ENCODE measurements at regions not wholly inside any gene's neighbourhood (a gene's known extent, or its start where the extent isn't known, plus 50 kb on each side); places are given as distances from the start of the nearest gene placed in this dataset.

GRCh38 chr3:177902876-177903275 lies 633.4 kb upstream of the KCNMB2 start:
- Histone ChIP-seq H3K27ac (ENCODE audit: low read length) (no peak overlapping the region), H3F3A (ENCODE audit: insufficient read depth, low read length, poor library complexity, severe bottlenecking) (no peaks in the 10 kb centered on the region), H3K9me3 (ENCODE audit: low read length) (no peaks in the 10 kb centered on the region), H4K20me1 (ENCODE audit: insufficient read depth) (no peaks in the 10 kb centered on the region), H3K4me2 (ENCODE audit: low read length) (no peak overlapping the region), H3K9me2 (ENCODE audit: insufficient read depth, low read length) (no peaks in the 10 kb centered on the region), H3K36me3 (ENCODE audit: insufficient read depth, low read length) (no peaks in the 10 kb centered on the region), H3K27me3 (ENCODE audit: insufficient read depth, low read depth, low read length) (no peaks in the 10 kb centered on the region), H3K9ac (ENCODE audit: low read length) (no peak overlapping the region), H3K4me3 (ENCODE audit: low read length) (no peak overlapping the region), H3K79me2 (replicated peaks; ENCODE audit: insufficient read depth, low read length) (no peaks in the 10 kb centered on the region), H2AFZ (ENCODE audit: low read depth, low read length) (peak overlapping the region; percentile 10)
- TF ChIP-seq MXI1 (conservative IDR thresholded peaks at IDR 0.05; ENCODE audit: poor library complexity, severe bottlenecking) (no peak), RAD21 (conservative IDR thresholded peaks at IDR 0.05) (no peak), SMC3 (conservative IDR thresholded peaks at IDR 0.05; ENCODE audit: poor library complexity) (no peak), EZH2 (IDR thresholded peaks at IDR 0.05; ENCODE audit: borderline replicate concordance, insufficient read depth, low read length, poor library complexity, severe bottlenecking) (no peak), REST (IDR thresholded peaks at IDR 0.05; ENCODE audit: borderline replicate concordance) (no peak), EP300 (conservative IDR thresholded peaks at IDR 0.05; ENCODE audit: poor library complexity, severe bottlenecking) (no peak)
- TF ChIP-seq, protein P1, sequence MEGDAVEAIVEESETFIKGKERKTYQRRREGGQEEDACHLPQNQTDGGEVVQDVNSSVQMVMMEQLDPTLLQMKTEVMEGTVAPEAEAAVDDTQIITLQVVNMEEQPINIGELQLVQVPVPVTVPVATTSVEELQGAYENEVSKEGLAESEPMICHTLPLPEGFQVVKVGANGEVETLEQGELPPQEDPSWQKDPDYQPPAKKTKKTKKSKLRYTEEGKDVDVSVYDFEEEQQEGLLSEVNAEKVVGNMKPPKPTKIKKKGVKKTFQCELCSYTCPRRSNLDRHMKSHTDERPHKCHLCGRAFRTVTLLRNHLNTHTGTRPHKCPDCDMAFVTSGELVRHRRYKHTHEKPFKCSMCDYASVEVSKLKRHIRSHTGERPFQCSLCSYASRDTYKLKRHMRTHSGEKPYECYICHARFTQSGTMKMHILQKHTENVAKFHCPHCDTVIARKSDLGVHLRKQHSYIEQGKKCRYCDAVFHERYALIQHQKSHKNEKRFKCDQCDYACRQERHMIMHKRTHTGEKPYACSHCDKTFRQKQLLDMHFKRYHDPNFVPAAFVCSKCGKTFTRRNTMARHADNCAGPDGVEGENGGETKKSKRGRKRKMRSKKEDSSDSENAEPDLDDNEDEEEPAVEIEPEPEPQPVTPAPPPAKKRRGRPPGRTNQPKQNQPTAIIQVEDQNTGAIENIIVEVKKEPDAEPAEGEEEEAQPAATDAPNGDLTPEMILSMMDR (IDR thresholded peaks at IDR 0.05; ENCODE audit: poor library complexity, severe bottlenecking): no peak

- H2AFZ ChIP-seq (ENCODE audit: low read depth, low read length): no peak overlapping the region
- H3F3A ChIP-seq (ENCODE audit: insufficient read depth, low read length, poor library complexity, severe bottlenecking): no peaks in the 10 kb centered on the region
- no peak overlapping the region for H3K4me2 ChIP-seq (ENCODE audit: low read length)
- H4K20me1 ChIP-seq (ENCODE audit: insufficient read depth): no peaks in the 10 kb centered on the region
- no peak overlapping the region for H3K27ac ChIP-seq (ENCODE audit: low read length)
- H3K27me3 ChIP-seq (ENCODE audit: insufficient read depth, low read depth, low read length): no peaks in the 10 kb centered on the region
- H3K9me2 ChIP-seq (ENCODE audit: insufficient read depth, low read length): no peaks in the 10 kb centered on the region
- H3K9me3 ChIP-seq (ENCODE audit: low read length): no peaks in the 10 kb centered on the region
- H3K79me2 ChIP-seq (replicated peaks; ENCODE audit: insufficient read depth, low read length): no peaks in the 10 kb centered on the region
- no peaks in the 10 kb centered on the region for H3K36me3 ChIP-seq (ENCODE audit: insufficient read depth, low read length)
- TF ChIP-seq MXI1 (conservative IDR thresholded peaks at IDR 0.05; ENCODE audit: poor library complexity, severe bottlenecking) (no peak), EP300 (conservative IDR thresholded peaks at IDR 0.05; ENCODE audit: poor library complexity, severe bottlenecking) (no peak), EZH2 (IDR thresholded peaks at IDR 0.05; ENCODE audit: borderline replicate concordance, insufficient read depth, low read length, poor library complexity, severe bottlenecking) (no peak), SMC3 (conservative IDR thresholded peaks at IDR 0.05; ENCODE audit: poor library complexity) (no peak), REST (IDR thresholded peaks at IDR 0.05; ENCODE audit: borderline replicate concordance) (no peak)
- TF ChIP-seq, protein P1 (IDR thresholded peaks at IDR 0.05; ENCODE audit: poor library complexity, severe bottlenecking): no peak
- no peak overlapping the region for H3K9ac ChIP-seq (ENCODE audit: low read length)
- no peak overlapping the region for H3K4me3 ChIP-seq (ENCODE audit: low read length)
Measured at GRCh38 chr3:177904621-177905020, 631.6 kb upstream of the KCNMB2 start.

Measured in neural cell (in vitro differentiated cells).